H9 (cell line): ENCODE measurements at regions not wholly inside any gene's neighbourhood (a gene's known extent, or its start where the extent isn't known, plus 50 kb on each side); places are given as distances from the start of the nearest gene placed in this dataset.

Source experiments
- DNase-seq: peaks from one replicate; pipeline ENCODE4 v3.0.0-alpha.2; 2017
- H2AFZ ChIP-seq: one replicate; pipeline ENCODE4 v1.6.1; 2013; ENCODE audit warnings: mild to moderate bottlenecking, low read length, control low read depth, moderate library complexity
- H2AK5ac ChIP-seq: 2 replicates; pipeline ENCODE4 v1.6.1; 2013; ENCODE audit warnings: low read length, control low read depth, mixed read lengths; ENCODE audit not compliant: insufficient read length
- H2BK120ac ChIP-seq: one replicate; pipeline ENCODE4 v1.6.1; 2013; ENCODE audit warnings: low read depth, mild to moderate bottlenecking, low read length, control low read depth, inconsistent platforms; ENCODE audit not compliant: poor library complexity, severe bottlenecking
- H2BK12ac ChIP-seq: 2 replicates; pipeline ENCODE4 v1.6.1; 2013; ENCODE audit warnings: low read length, control low read depth, mixed read lengths, low read depth; ENCODE audit not compliant: insufficient read length
- H2BK15ac ChIP-seq: 2 replicates; pipeline ENCODE4 v1.6.1; 2013; ENCODE audit warnings: low read depth, low read length, control low read depth
- H2BK20ac ChIP-seq: one replicate; pipeline ENCODE4 v1.6.1; 2013; ENCODE audit warnings: low read depth, mild to moderate bottlenecking, low read length, control low read depth, inconsistent platforms; ENCODE audit not compliant: poor library complexity, severe bottlenecking
- H2BK5ac ChIP-seq: 2 replicates; pipeline ENCODE4 v1.6.1; 2013; ENCODE audit warnings: low read length, control low read depth, mixed read lengths; ENCODE audit not compliant: insufficient read length
- H3K14ac ChIP-seq: 2 replicates; pipeline ENCODE4 v1.6.1; 2013; ENCODE audit warnings: low read length, control low read depth; ENCODE audit not compliant: insufficient read depth
- H3K18ac ChIP-seq: 2 replicates; pipeline ENCODE4 v1.6.1; 2013; ENCODE audit warnings: low read depth, mild to moderate bottlenecking, mixed read lengths, low read length, control low read depth; ENCODE audit not compliant: insufficient read length
- H3K23ac ChIP-seq: 2 replicates; pipeline ENCODE4 v1.6.1; 2013; ENCODE audit warnings: low read length, control low read depth, mixed read lengths, low read depth; ENCODE audit not compliant: insufficient read length
- H3K23me2 ChIP-seq: 2 replicates; pipeline ENCODE4 v1.6.1; 2013; ENCODE audit warnings: low read depth, mild to moderate bottlenecking, mixed read lengths, low read length, control low read depth; ENCODE audit not compliant: insufficient read length, poor library complexity, severe bottlenecking
- H3K27ac ChIP-seq: 2 replicates; pipeline ENCODE4 v1.5.1; 2013; ENCODE audit warnings: low read length, control low read depth, mixed read lengths, low read depth; ENCODE audit not compliant: insufficient read length
- H3K27me3 ChIP-seq: 2 replicates; pipeline ENCODE4 v1.6.1; 2013; ENCODE audit warnings: low read length, control low read depth, inconsistent platforms; ENCODE audit not compliant: insufficient read depth
- H3K4ac ChIP-seq: 2 replicates; pipeline ENCODE4 v1.6.1; 2013; ENCODE audit warnings: low read depth, mild to moderate bottlenecking, control low read depth, inconsistent platforms, low read length, moderate library complexity
- H3K4me1 ChIP-seq: 2 replicates; pipeline ENCODE4 v1.6.1; 2013; ENCODE audit warnings: low read length, control low read depth, inconsistent platforms; ENCODE audit not compliant: insufficient read depth
- H3K4me2 ChIP-seq: 2 replicates; pipeline ENCODE4 v1.6.1; 2013; ENCODE audit warnings: low read length, control low read depth, mixed read lengths; ENCODE audit not compliant: insufficient read length, insufficient read depth
- H3K56ac ChIP-seq: 2 replicates; pipeline ENCODE4 v1.6.1; 2013; ENCODE audit warnings: low read depth, mild to moderate bottlenecking, mixed read lengths, low read length, control low read depth; ENCODE audit not compliant: insufficient read length
- H3K79me1 ChIP-seq: 2 replicates; pipeline ENCODE4 v1.6.1; 2013; ENCODE audit warnings: low read depth, mild to moderate bottlenecking, moderate library complexity, low read length, control low read depth, inconsistent platforms; ENCODE audit not compliant: insufficient read depth, poor library complexity, severe bottlenecking
- H3K79me2 ChIP-seq: 2 replicates; pipeline ENCODE4 v1.6.1; 2013; ENCODE audit warnings: low read length, control low read depth, inconsistent platforms; ENCODE audit not compliant: insufficient read depth
- H3K9ac ChIP-seq: 2 replicates; pipeline ENCODE4 v1.6.1; 2013; ENCODE audit warnings: low read length, control low read depth, mixed read lengths; ENCODE audit not compliant: insufficient read length; ENCODE audit errors: extremely low read depth
- H3K9me3 ChIP-seq: one replicate; pipeline ENCODE4 v1.6.1; 2013; ENCODE audit warnings: low read depth, low read length, inconsistent platforms; ENCODE audit not compliant: control insufficient read depth
- H3T11ph ChIP-seq: one replicate; pipeline ENCODE4 v1.6.1; 2013; ENCODE audit warnings: mild to moderate bottlenecking, low read length, control low read depth, inconsistent platforms
- H4K20me1 ChIP-seq: one replicate; pipeline ENCODE4 v1.6.1; 2013; ENCODE audit not compliant: control insufficient read depth, insufficient read length, insufficient read depth
- H4K5ac ChIP-seq: 2 replicates; pipeline ENCODE4 v1.6.1; 2013; ENCODE audit warnings: low read depth, mild to moderate bottlenecking, mixed read lengths, low read length, control low read depth; ENCODE audit not compliant: insufficient read length
- H4K8ac ChIP-seq: replicated peaks from 2 replicates; pipeline ENCODE4 v1.6.1; 2013; ENCODE audit warnings: low read length, control low read depth, mixed read lengths, low read depth; ENCODE audit not compliant: insufficient read length
- H4K91ac ChIP-seq: 2 replicates; pipeline ENCODE4 v1.6.1; 2013; ENCODE audit warnings: low read depth, mild to moderate bottlenecking, moderate library complexity, mixed read lengths, low read length, control low read depth; ENCODE audit not compliant: insufficient read length
- H3K27ac Mint-ChIP-seq, 3 experiments: 2 replicates in 2 of 3; 3 replicates in 1 of 3; pipeline ENCODE4 v1.8.0; 2020 to 2021; ENCODE audit warnings: mixed read lengths in 3 of 3, mild to moderate bottlenecking in 1 of 3, moderate library complexity in 1 of 3
- H3K27me3 Mint-ChIP-seq: 2 replicates; pipeline ENCODE4 v1.8.0; 2021; ENCODE audit warnings: low read depth, mild to moderate bottlenecking, moderate library complexity, mixed read lengths
- H3K36me3 Mint-ChIP-seq, 3 experiments: 2 replicates in 2 of 3; 3 replicates in 1 of 3; pipeline ENCODE4 v1.8.0; 2020 to 2021; ENCODE audit warnings: low read depth in 3 of 3, mixed read lengths in 3 of 3; ENCODE audit not compliant: insufficient read depth in 1 of 3
- H3K4me1 Mint-ChIP-seq, 2 experiments: 2 replicates each; pipeline ENCODE4 v1.8.0; 2020; ENCODE audit warnings: mixed read lengths in 2 of 2
- H3K4me3 Mint-ChIP-seq, 2 experiments: 2 replicates in 1 of 2; 3 replicates in 1 of 2; pipeline ENCODE4 v1.8.0; 2020 to 2021; ENCODE audit warnings: mild to moderate bottlenecking in 2 of 2, mixed read lengths in 2 of 2, moderate library complexity in 1 of 2
- H3K9me3 Mint-ChIP-seq, 2 experiments: 2 replicates in 1 of 2; 3 replicates in 1 of 2; pipeline ENCODE4 v1.8.0; 2020; ENCODE audit warnings: mild to moderate bottlenecking in 2 of 2, mixed read lengths in 2 of 2, moderate library complexity in 1 of 2
- WGBS: extraction: QIAGEN DNeasy Blood & Tissue Kit; methylation state at CpG from one replicate; pipeline ENCODE4 v1.1.7; 2013; ENCODE audit warnings: missing lambda C conversion rate, low lambda C conversion rate, mixed read lengths; ENCODE audit not compliant: insufficient read length; ENCODE audit errors: extremely low coverage; 5-methylcytosine and 5-hydroxymethylcytosine counted together
- TF ChIP-seq, protein P1 (sequence below): fragments of 200-600 bp; sonication (generic); conservative IDR thresholded peaks from 3 replicates; pipeline ENCODE4 v1.8.0; 2021; ENCODE audit warnings: antibody characterized with exemption, mild to moderate bottlenecking

DNA sequence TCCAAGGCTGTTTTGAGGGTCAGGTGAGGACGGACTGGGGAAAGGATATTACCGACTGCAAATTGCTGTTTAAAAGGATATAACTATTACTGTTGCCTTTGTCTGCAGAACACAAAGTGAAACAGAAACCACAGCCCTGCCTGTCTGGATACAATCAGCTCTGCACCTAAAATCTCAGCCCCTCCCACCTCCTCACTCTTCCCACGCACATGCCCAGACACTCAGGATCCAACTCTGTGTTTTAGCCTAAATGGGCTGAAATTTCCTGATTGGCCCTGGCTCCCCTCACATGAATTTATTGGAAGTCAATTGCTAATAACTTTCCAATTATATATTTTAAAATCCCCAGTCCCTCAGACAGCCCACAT, 176.3 kb upstream of the PPP1R26 start:
- H3K56ac ChIP-seq = no peak overlapping the region
- H3K4me3 Mint-ChIP-seq = no peak overlapping the region
- H3K79me1 ChIP-seq = no peaks in the 10 kb centered on the region
- H3K23me2 ChIP-seq = no peaks in the 10 kb centered on the region
- H4K20me1 ChIP-seq = no peaks in the 10 kb centered on the region
- no peak overlapping the region for H2BK5ac ChIP-seq
- no peak overlapping the region for H2BK20ac ChIP-seq
- H2BK120ac ChIP-seq = no peak overlapping the region
- no peak overlapping the region for H4K8ac ChIP-seq
- no peak for DNase-seq
- no peak overlapping the region for H3K14ac ChIP-seq
- peaks cover 21% of the 10 kb centered on the region for H3K27me3 Mint-ChIP-seq
- no peaks in the 10 kb centered on the region for H3K4me1 ChIP-seq
- H3K9me3 ChIP-seq = no peaks in the 10 kb centered on the region
- H3K27ac ChIP-seq = no peak overlapping the region
- no CpG with 5 or more reads among the region's 3 CpGs for WGBS
- H3K9ac ChIP-seq = no peak overlapping the region
- H3K27ac Mint-ChIP-seq = no peak overlapping the region; a peak in 1 of 7 replicates
- H2BK12ac ChIP-seq = no peak overlapping the region
- H3K18ac ChIP-seq = no peak overlapping the region
- no peak overlapping the region for H2AK5ac ChIP-seq
- H3K4me2 ChIP-seq = no peak overlapping the region
- no peak overlapping the region for H3K23ac ChIP-seq
- peaks cover 0 to 6% (median 0%) of the 10 kb centered on the region in 3 experiments; a peak in 3 of 7 replicates for H3K36me3 Mint-ChIP-seq
- H3T11ph ChIP-seq = no peak overlapping the region
- no peak overlapping the region for H4K5ac ChIP-seq
- peaks cover 8 to 23% of the 10 kb centered on the region in 2 experiments for H3K4me1 Mint-ChIP-seq
- no peak overlapping the region for H2BK15ac ChIP-seq
- no peaks in the 10 kb centered on the region for H3K79me2 ChIP-seq
- no peak overlapping the region for H4K91ac ChIP-seq
- TF ChIP-seq, protein P1, sequence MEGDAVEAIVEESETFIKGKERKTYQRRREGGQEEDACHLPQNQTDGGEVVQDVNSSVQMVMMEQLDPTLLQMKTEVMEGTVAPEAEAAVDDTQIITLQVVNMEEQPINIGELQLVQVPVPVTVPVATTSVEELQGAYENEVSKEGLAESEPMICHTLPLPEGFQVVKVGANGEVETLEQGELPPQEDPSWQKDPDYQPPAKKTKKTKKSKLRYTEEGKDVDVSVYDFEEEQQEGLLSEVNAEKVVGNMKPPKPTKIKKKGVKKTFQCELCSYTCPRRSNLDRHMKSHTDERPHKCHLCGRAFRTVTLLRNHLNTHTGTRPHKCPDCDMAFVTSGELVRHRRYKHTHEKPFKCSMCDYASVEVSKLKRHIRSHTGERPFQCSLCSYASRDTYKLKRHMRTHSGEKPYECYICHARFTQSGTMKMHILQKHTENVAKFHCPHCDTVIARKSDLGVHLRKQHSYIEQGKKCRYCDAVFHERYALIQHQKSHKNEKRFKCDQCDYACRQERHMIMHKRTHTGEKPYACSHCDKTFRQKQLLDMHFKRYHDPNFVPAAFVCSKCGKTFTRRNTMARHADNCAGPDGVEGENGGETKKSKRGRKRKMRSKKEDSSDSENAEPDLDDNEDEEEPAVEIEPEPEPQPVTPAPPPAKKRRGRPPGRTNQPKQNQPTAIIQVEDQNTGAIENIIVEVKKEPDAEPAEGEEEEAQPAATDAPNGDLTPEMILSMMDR = no peak
- H3K27me3 ChIP-seq = no peaks in the 10 kb centered on the region
- H3K9me3 Mint-ChIP-seq = peaks cover 6 to 8% of the 10 kb centered on the region in 2 experiments; a peak in 2 of 5 replicates
- H2AFZ ChIP-seq = no peak overlapping the region
- no peak overlapping the region for H3K4ac ChIP-seq
